ENCODE measurements at regions not wholly inside any gene's neighbourhood (a gene's known extent, or its start where the extent isn't known, plus 50 kb on each side); places are given as distances from the start of the nearest gene placed in this dataset.

GRCh38 chr14:40100544-40101196, 668.4 kb upstream of the FBXO33 start:
- TF ChIP-seq FOSL1 (IDR thresholded peaks at IDR 0.05; ENCODE audit: low read depth) (no peak), POLR2A (IDR thresholded peaks at IDR 0.05; ENCODE audit: borderline replicate concordance, extremely low read depth, insufficient read depth, insufficient read length) (no peak), TCF7L2 (IDR thresholded peaks at IDR 0.05; ENCODE audit: borderline replicate concordance, extremely low read depth, insufficient read depth, insufficient read length) (no peak)
- TF ChIP-seq, protein P1, sequence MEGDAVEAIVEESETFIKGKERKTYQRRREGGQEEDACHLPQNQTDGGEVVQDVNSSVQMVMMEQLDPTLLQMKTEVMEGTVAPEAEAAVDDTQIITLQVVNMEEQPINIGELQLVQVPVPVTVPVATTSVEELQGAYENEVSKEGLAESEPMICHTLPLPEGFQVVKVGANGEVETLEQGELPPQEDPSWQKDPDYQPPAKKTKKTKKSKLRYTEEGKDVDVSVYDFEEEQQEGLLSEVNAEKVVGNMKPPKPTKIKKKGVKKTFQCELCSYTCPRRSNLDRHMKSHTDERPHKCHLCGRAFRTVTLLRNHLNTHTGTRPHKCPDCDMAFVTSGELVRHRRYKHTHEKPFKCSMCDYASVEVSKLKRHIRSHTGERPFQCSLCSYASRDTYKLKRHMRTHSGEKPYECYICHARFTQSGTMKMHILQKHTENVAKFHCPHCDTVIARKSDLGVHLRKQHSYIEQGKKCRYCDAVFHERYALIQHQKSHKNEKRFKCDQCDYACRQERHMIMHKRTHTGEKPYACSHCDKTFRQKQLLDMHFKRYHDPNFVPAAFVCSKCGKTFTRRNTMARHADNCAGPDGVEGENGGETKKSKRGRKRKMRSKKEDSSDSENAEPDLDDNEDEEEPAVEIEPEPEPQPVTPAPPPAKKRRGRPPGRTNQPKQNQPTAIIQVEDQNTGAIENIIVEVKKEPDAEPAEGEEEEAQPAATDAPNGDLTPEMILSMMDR (IDR thresholded peaks at IDR 0.05 in 2 of 3, conservative IDR thresholded peaks at IDR 0.05 in 1 of 3; ENCODE audit: borderline replicate concordance in 1 of 3, insufficient read depth in 1 of 3, low read depth in 2 of 3, low read length in 2 of 3), result no peak
